ENCODE measurements at regions not wholly inside any gene's neighbourhood (a gene's known extent, or its start where the extent isn't known, plus 50 kb on each side); places are given as distances from the start of the nearest gene placed in this dataset.

DNA sequence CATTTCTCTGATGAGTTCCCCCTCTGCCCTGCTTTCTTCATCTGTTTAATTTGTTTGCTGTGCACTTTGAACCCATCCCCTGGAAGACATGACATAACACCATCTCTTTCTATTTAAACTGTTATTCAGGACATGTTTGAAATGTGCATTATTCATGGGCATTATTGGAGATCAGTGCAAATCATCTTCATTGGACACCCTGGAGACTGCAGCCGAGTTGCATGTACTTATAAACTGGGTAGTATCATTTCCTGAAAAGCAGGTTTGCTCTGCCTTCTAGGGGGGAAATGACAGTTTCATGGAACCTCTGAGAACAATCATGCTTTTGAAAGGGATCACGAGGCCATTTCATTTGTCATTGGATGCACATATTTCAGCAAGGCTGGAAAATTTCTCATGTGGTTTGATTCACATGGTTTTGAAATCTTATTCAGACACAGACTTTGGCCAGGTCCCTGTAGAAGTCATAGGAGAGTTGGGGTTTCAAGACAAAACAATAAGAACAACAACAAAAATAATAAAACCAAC is 462.8 kb upstream of the MEX3C start:
- TF ChIP-seq CTCF (IDR thresholded peaks at IDR 0.05) (no peak), NR3C1 (IDR thresholded peaks at IDR 0.05) (no peak)

All from A549 (cell line).